Endothelial cell of umbilical vein (primary cell): ENCODE measurements at regions not wholly inside any gene's neighbourhood (a gene's known extent, or its start where the extent isn't known, plus 50 kb on each side); places are given as distances from the start of the nearest gene placed in this dataset.

ENCODE experiments used
- BruUV-seq: library from RNA; stranded (reverse); fragments of 400-500 nt; replicated peaks from 2 replicates; lab custom pipeline; 2021; lab: Mats Ljungman, UMichigan
- CTCF ChIA-PET: fragments of 300-600, 350-600 bp; sonication (Branson Sonifier 250); formaldehyde crosslinking; loops from one replicate; lab custom pipeline; 2021; ENCODE audit warnings: antibody characterized with exemption, inconsistent platforms; lab: Charles Lee
- POLR2A ChIA-PET: fragments of 300-600, 350-600 bp; sonication (Branson Sonifier 250); formaldehyde crosslinking; loops from one replicate; lab custom pipeline; 2021; ENCODE audit warnings: antibody characterized with exemption, inconsistent platforms; lab: Charles Lee
- DNase-seq: peaks from one replicate; pipeline ENCODE4 v3.0.0-alpha.2; 2011; ENCODE audit warnings: low read depth, low spot score
- FAIRE-seq: peaks from 2 replicates; lab custom pipeline; 2011; peaks lifted over from hg19 to GRCh38; lab: Jason Lieb, UNC
- H2AFZ ChIP-seq: 2 replicates; pipeline ENCODE4 v1.6.0; 2012; ENCODE audit warnings: low read depth, low read length, control low read depth, inconsistent platforms
- H3K27ac ChIP-seq: 2 replicates; pipeline ENCODE4 v1.5.1; 2011; ENCODE audit warnings: low read depth, mild to moderate bottlenecking, control low read depth, low read length, moderate library complexity; ENCODE audit not compliant: insufficient read depth
- H3K27me3 ChIP-seq, 2 experiments: 2 replicates each; pipeline versions ENCODE4 v1.6.0 to v1.6.1; 2011; ENCODE audit warnings: low read length in 2 of 2, mixed read lengths in 1 of 2; ENCODE audit not compliant: control insufficient read depth in 2 of 2, insufficient read depth in 2 of 2
- H3K36me3 ChIP-seq, 2 experiments: 2 replicates in 1 of 2; 3 replicates in 1 of 2; pipeline ENCODE4 v1.5.1; 2011; ENCODE audit warnings: low read length in 2 of 2, mild to moderate bottlenecking in 1 of 2, moderate library complexity in 1 of 2; ENCODE audit not compliant: control insufficient read depth in 2 of 2, insufficient read depth in 2 of 2; ENCODE audit errors: extremely low read depth in 1 of 2
- H3K4me1 ChIP-seq: 3 replicates; pipeline ENCODE4 v1.5.1; 2011; ENCODE audit warnings: mild to moderate bottlenecking, low read length; ENCODE audit not compliant: control insufficient read depth, insufficient read depth; ENCODE audit errors: extremely low read depth
- H3K4me2 ChIP-seq: 2 replicates; pipeline ENCODE4 v1.6.1; 2011; ENCODE audit warnings: low read length, control low read depth, mixed read lengths; ENCODE audit not compliant: insufficient read depth
- H3K4me3 ChIP-seq, 3 experiments: fragments of 200-600 bp in 1 of 3; sonication (generic), shearing (Covaris generic) in 1 of 3; replicated peaks in 1 of 3; 2 replicates each; pipeline ENCODE4 v1.5.1; 2011 to 2016; ENCODE audit warnings: control low read depth in 3 of 3, low read length in 3 of 3, mild to moderate bottlenecking in 2 of 3, inconsistent platforms in 1 of 3, low read depth in 1 of 3, moderate library complexity in 1 of 3; ENCODE audit not compliant: insufficient read depth in 1 of 3
- H3K79me2 ChIP-seq: 2 replicates; pipeline ENCODE4 v1.6.0; 2012; ENCODE audit warnings: low read length, inconsistent platforms; ENCODE audit not compliant: control insufficient read depth, insufficient read depth
- H3K9ac ChIP-seq: replicated peaks from 2 replicates; pipeline ENCODE3; 2011; ENCODE audit warnings: low read length, control low read depth; ENCODE audit not compliant: insufficient read depth; ENCODE audit errors: extremely low read depth
- H3K9me1 ChIP-seq: replicated peaks from 3 replicates; pipeline ENCODE4 v1.6.0; 2011; ENCODE audit warnings: mild to moderate bottlenecking, low read length; ENCODE audit not compliant: control insufficient read depth, insufficient read depth; ENCODE audit errors: extremely low read depth
- H3K9me3 ChIP-seq: replicated peaks from 2 replicates; pipeline ENCODE4 v1.5.1; 2012; ENCODE audit warnings: low read length, inconsistent platforms; ENCODE audit not compliant: control insufficient read depth, insufficient read depth
- H4K20me1 ChIP-seq: replicated peaks from 2 replicates; pipeline ENCODE3; 2011; ENCODE audit warnings: mild to moderate bottlenecking, low read length; ENCODE audit not compliant: control insufficient read depth, insufficient read depth; ENCODE audit errors: extremely low read depth
- EZH2 ChIP-seq: IDR thresholded peaks from 2 replicates; pipeline ENCODE4 v1.6.1; 2012; ENCODE audit warnings: borderline replicate concordance, low read depth, mild to moderate bottlenecking, moderate library complexity, low read length, inconsistent platforms; ENCODE audit not compliant: severe bottlenecking
- FOS ChIP-seq: IDR thresholded peaks from 2 replicates; pipeline ENCODE4 v1.6.1; 2011; ENCODE audit warnings: mild to moderate bottlenecking, low read length, moderate library complexity, borderline replicate concordance; ENCODE audit not compliant: insufficient read depth
- GATA2 ChIP-seq: IDR thresholded peaks from 2 replicates; pipeline ENCODE4 v1.7.0; 2011; ENCODE audit warnings: low read depth, mild to moderate bottlenecking, moderate library complexity, mixed read lengths, low read length; ENCODE audit not compliant: insufficient read length, insufficient read depth
- JUN ChIP-seq: IDR thresholded peaks from 2 replicates; pipeline ENCODE4 v1.6.1; 2011; ENCODE audit warnings: borderline replicate concordance, low read depth; ENCODE audit not compliant: insufficient read length, insufficient read depth
- MYC ChIP-seq: IDR thresholded peaks from one replicate; pipeline ENCODE4 v1.6.1; 2011; ENCODE audit warnings: mild to moderate bottlenecking, low read depth, low read length
- POLR2A ChIP-seq: IDR thresholded peaks from 2 replicates; pipeline ENCODE4 v1.6.1; 2012; ENCODE audit warnings: low read depth, mild to moderate bottlenecking, control low read depth, low read length
- POLR2AphosphoS5 ChIP-seq: IDR thresholded peaks from 2 replicates; pipeline ENCODE4 v1.6.1; 2012; ENCODE audit warnings: low read depth, mild to moderate bottlenecking, control low read depth, low read length, moderate library complexity; ENCODE audit not compliant: insufficient read depth
- dilution Hi-C: fragments of 300-500 bp; cut with MboI; formaldehyde crosslinking; loops from one replicate; pipeline ENCODE4 v1.15.0; 2019; ENCODE audit warnings: low sequenced_read_pairs; ENCODE audit not compliant: extremely low pct_ligation_motif_present
- intact Hi-C: fragments of 100-400 bp; cut with micrococcal nuclease; formaldehyde crosslinking; loops from one replicate; pipeline ENCODE4 v1.10.0; 2022
- TF ChIP-seq, protein P1 (sequence below): IDR thresholded peaks from 2 replicates; pipeline ENCODE4 v1.6.1; 2011; ENCODE audit not compliant: insufficient read depth, insufficient read length
- TF ChIP-seq, protein P2 (sequence below), 2 donors: IDR thresholded peaks; 1 replicate in 1 of 2; 2 replicates in 1 of 2; pipeline ENCODE4 v1.5.1; 2011; ENCODE audit warnings: low read length in 2 of 2, mild to moderate bottlenecking in 2 of 2, moderate library complexity in 2 of 2, control low read depth in 1 of 2, inconsistent platforms in 1 of 2, low read depth in 1 of 2; ENCODE audit not compliant: insufficient read depth in 1 of 2; ENCODE audit errors: extremely low read depth in 1 of 2

DNA sequence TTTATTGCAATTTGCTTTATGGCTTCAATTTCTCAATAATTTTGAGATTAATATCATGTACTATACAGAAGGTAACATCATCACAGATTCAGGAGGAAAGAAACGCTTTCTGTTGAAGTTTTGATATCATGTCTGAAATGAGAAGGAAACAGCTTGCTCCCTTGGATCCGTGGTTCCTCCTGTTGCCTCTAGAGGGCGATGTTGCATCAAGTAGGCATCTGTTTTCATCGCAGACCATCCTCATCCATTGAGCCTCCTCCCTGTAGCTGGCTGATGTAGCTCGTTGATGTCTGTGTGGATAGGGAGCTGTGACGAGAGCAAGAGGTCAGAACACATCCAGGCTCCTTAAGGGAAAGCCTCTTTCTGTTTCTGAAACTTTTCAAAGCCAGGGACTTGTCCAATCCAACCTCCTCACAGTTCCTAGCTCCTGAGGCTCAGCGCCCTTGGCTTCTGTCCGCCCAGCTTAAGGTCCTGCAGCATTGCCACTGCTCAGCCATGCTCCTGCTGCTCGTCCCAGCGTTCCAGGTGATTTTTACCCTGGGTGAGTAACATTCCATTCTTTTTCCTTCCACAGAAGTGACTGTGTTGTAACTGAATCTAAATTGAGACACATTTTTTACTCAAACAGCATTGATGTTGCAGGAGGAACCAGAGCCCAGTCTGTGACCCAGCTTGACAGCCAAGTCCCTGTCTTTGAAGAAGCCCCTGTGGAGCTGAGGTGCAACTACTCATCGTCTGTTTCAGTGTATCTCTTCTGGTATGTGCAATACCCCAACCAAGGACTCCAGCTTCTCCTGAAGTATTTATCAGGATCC is 304.8 kb upstream of the OR4E1 start:
- H3K79me2 ChIP-seq, result no peaks in the 10 kb centered on the region
- dilution Hi-C loops (no loop called here), intact Hi-C loops (loop anchor here (2.0 kb wide), 1 partner anchor 60 kb away; no protein-coding TSS in a partner anchor)
- POLR2A ChIA-PET, result no interaction called here
- no peak overlapping the region for H3K27ac ChIP-seq
- TF ChIP-seq, protein P1, sequence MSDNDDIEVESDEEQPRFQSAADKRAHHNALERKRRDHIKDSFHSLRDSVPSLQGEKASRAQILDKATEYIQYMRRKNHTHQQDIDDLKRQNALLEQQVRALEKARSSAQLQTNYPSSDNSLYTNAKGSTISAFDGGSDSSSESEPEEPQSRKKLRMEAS, result no peak
- TF ChIP-seq, protein P2, sequence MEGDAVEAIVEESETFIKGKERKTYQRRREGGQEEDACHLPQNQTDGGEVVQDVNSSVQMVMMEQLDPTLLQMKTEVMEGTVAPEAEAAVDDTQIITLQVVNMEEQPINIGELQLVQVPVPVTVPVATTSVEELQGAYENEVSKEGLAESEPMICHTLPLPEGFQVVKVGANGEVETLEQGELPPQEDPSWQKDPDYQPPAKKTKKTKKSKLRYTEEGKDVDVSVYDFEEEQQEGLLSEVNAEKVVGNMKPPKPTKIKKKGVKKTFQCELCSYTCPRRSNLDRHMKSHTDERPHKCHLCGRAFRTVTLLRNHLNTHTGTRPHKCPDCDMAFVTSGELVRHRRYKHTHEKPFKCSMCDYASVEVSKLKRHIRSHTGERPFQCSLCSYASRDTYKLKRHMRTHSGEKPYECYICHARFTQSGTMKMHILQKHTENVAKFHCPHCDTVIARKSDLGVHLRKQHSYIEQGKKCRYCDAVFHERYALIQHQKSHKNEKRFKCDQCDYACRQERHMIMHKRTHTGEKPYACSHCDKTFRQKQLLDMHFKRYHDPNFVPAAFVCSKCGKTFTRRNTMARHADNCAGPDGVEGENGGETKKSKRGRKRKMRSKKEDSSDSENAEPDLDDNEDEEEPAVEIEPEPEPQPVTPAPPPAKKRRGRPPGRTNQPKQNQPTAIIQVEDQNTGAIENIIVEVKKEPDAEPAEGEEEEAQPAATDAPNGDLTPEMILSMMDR (IDR thresholded peaks at IDR 0.05; ENCODE audit: extremely low read depth in 1 of 2, insufficient read depth in 1 of 2, low read depth in 1 of 2, low read length in 2 of 2), result peak; percentile 78 to 87
- no TSS peak for BruUV-seq
- CTCF ChIA-PET, result interaction anchor here (0.6 to 5.5 kb wide), 56 partner anchors 8 to 343 kb away, joined by 3 to 184 read pairs (median 6); no protein-coding TSS in a partner anchor
- H3K36me3 ChIP-seq, result no peaks in the 10 kb centered on the region
- peaks cover 7 to 10% of the 10 kb centered on the region in 2 experiments for H3K27me3 ChIP-seq
- H3K4me3 ChIP-seq, result no peak overlapping the region
- FAIRE-seq (peak; percentile 88), DNase-seq (peak; percentile 41)
- no peak overlapping the region for H3K4me2 ChIP-seq
- no peaks in the 10 kb centered on the region for H3K9me3 ChIP-seq
- H3K9ac ChIP-seq, result no peak overlapping the region
- H3K4me1 ChIP-seq, result no peaks in the 10 kb centered on the region
- no peak overlapping the region for H2AFZ ChIP-seq
- no peaks in the 10 kb centered on the region for H3K9me1 ChIP-seq
- no peaks in the 10 kb centered on the region for H4K20me1 ChIP-seq

DNA sequence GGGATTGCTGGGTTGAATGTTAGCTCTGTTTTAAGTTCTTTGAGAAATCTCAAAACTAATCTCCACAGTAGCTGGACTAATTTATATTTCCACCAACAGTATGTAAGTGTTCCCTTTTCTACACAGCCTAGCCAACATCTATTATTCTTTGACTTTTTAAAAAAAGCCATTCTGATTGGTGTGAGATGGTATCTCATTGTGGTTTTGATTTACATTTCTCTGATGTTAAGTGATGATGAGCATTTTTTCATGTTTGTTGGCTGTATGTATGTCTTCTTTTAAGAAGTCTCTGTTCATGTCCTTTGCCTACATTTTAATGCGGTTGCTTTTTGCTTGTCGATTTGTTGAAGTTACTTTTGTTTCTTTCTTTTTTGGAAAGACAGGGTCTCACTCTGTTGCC is 301.1 kb upstream of the OR4E1 start:
- Histone ChIP-seq H3K4me2 (no peak overlapping the region), H3K27me3 (peaks cover 7 to 15% of the 10 kb centered on the region in 2 experiments), H2AFZ (no peak overlapping the region), H3K9ac (no peak overlapping the region), H3K79me2 (no peaks in the 10 kb centered on the region), H3K9me3 (no peaks in the 10 kb centered on the region), H3K27ac (no peak overlapping the region), H3K4me3 (no peak overlapping the region), H3K9me1 (no peaks in the 10 kb centered on the region), H3K4me1 (no peaks in the 10 kb centered on the region), H3K36me3 (no peaks in the 10 kb centered on the region), H4K20me1 (no peaks in the 10 kb centered on the region)
- no TSS peak for BruUV-seq
- intact Hi-C loops (no loop called here), dilution Hi-C loops (no loop called here)
- POLR2A ChIA-PET, result interaction anchor here (0.7 kb wide), 1 partner anchor 171 kb away, joined by 3 read pairs; no protein-coding TSS in a partner anchor
- TF ChIP-seq JUN (no peak), EZH2 (no peak), POLR2AphosphoS5 (no peak), MYC (no peak), FOS (no peak), GATA2 (no peak), POLR2A (no peak)
- TF ChIP-seq, protein P1, result no peak
- TF ChIP-seq, protein P2 (IDR thresholded peaks at IDR 0.05; ENCODE audit: extremely low read depth in 1 of 2, insufficient read depth in 1 of 2, low read depth in 1 of 2, low read length in 2 of 2), result no peak
- no peak for DNase-seq
- CTCF ChIA-PET, result interaction anchor here (1.1 kb wide), 1 partner anchor 16 kb away, joined by 5 read pairs; no protein-coding TSS in a partner anchor
- no peak for FAIRE-seq
